ENCODE measurements at regions not wholly inside any gene's neighbourhood (a gene's known extent, or its start where the extent isn't known, plus 50 kb on each side); places are given as distances from the start of the nearest gene placed in this dataset.

DNA sequence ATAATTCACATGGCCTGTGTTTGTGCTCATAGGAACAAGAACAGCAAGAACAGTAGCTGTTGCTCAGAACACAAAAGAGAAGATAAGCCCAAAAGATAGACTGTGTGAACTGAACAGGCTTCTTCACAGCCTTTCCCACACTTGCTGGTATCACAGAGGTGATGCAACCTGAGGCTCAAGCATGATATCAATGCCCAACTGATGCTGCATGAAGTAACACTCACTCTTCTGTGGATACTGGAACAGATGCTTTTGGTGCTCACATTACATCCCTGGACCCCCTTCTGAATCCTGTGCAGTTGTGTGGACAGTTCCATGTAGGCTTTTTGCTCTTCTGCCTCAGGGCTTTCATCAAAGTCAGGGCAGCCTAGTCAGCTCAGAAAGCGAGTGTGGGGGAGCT, 88.4 kb upstream of the RND3 start:
- no peak for TF ChIP-seq CTCF (IDR thresholded peaks at IDR 0.05; ENCODE audit: low read depth, low read length, missing input control)
- TF ChIP-seq, protein P1, sequence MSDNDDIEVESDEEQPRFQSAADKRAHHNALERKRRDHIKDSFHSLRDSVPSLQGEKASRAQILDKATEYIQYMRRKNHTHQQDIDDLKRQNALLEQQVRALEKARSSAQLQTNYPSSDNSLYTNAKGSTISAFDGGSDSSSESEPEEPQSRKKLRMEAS (IDR thresholded peaks at IDR 0.05) = no peak
- no peak for TF ChIP-seq YY1 (IDR thresholded peaks at IDR 0.05)
- TF ChIP-seq, protein P2, sequence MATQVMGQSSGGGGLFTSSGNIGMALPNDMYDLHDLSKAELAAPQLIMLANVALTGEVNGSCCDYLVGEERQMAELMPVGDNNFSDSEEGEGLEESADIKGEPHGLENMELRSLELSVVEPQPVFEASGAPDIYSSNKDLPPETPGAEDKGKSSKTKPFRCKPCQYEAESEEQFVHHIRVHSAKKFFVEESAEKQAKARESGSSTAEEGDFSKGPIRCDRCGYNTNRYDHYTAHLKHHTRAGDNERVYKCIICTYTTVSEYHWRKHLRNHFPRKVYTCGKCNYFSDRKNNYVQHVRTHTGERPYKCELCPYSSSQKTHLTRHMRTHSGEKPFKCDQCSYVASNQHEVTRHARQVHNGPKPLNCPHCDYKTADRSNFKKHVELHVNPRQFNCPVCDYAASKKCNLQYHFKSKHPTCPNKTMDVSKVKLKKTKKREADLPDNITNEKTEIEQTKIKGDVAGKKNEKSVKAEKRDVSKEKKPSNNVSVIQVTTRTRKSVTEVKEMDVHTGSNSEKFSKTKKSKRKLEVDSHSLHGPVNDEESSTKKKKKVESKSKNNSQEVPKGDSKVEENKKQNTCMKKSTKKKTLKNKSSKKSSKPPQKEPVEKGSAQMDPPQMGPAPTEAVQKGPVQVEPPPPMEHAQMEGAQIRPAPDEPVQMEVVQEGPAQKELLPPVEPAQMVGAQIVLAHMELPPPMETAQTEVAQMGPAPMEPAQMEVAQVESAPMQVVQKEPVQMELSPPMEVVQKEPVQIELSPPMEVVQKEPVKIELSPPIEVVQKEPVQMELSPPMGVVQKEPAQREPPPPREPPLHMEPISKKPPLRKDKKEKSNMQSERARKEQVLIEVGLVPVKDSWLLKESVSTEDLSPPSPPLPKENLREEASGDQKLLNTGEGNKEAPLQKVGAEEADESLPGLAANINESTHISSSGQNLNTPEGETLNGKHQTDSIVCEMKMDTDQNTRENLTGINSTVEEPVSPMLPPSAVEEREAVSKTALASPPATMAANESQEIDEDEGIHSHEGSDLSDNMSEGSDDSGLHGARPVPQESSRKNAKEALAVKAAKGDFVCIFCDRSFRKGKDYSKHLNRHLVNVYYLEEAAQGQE (IDR thresholded peaks at IDR 0.05) = no peak
- TF ChIP-seq GABPA (IDR thresholded peaks at IDR 0.05 in 1 of 2, conservative IDR thresholded peaks at IDR 0.05 in 1 of 2) = no peak
- TF ChIP-seq TAF1 (conservative IDR thresholded peaks at IDR 0.05) = no peak
- TF ChIP-seq RAD21 (IDR thresholded peaks at IDR 0.05) = no peak
- TF ChIP-seq EGR1 (IDR thresholded peaks at IDR 0.05; ENCODE audit: low read depth in 2 of 2) = no peak
- no peak for TF ChIP-seq SP1 (IDR thresholded peaks at IDR 0.05)
- no peak for TF ChIP-seq ATF3 (IDR thresholded peaks at IDR 0.05)
- TF ChIP-seq ZBTB33 (IDR thresholded peaks at IDR 0.05) = no peak
- TF ChIP-seq FOXA1 (IDR thresholded peaks at IDR 0.05) = no peak

All from liver (tissue), 3 donors.